HFF-Myc (cell line): ENCODE measurements at regions not wholly inside any gene's neighbourhood (a gene's known extent, or its start where the extent isn't known, plus 50 kb on each side); places are given as distances from the start of the nearest gene placed in this dataset.

ENCODE experiments used
- DNase-seq: peaks from one replicate; pipeline ENCODE4 v3.0.0-alpha.2; 2011; ENCODE audit warnings: low read depth; ENCODE audit errors: extremely low read depth
- H3K4me3 ChIP-seq: replicated peaks from 2 replicates; pipeline ENCODE4 v1.5.1; 2011; ENCODE audit warnings: low read depth, mild to moderate bottlenecking, control low read depth, low read length
- TF ChIP-seq, protein P1 (sequence below): IDR thresholded peaks from 2 replicates; pipeline ENCODE4 v1.5.1; 2012; ENCODE audit warnings: mild to moderate bottlenecking, low read depth, low read length, control low read depth; ENCODE audit errors: missing control alignments

DNA sequence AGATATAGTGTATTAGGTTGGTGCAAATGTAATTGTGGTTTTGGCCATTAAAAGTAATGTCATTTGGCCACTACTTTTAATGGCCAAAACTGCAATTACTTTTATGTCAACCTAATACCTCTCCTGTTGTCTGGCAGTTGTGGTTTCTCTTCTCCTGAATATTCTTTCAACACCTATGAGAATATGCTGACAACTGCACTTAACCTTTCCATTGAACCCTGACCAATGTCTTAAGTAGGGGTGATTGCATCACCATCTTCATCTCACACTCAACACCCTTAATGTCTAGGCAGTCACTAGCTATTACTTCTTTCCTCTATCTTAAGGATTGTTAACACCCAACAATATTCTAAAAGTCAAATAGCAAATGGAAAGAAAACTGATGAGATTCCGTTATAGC lies 200.5 kb upstream of the HSF2 start:
- DNase-seq = no peak
- TF ChIP-seq, protein P1, sequence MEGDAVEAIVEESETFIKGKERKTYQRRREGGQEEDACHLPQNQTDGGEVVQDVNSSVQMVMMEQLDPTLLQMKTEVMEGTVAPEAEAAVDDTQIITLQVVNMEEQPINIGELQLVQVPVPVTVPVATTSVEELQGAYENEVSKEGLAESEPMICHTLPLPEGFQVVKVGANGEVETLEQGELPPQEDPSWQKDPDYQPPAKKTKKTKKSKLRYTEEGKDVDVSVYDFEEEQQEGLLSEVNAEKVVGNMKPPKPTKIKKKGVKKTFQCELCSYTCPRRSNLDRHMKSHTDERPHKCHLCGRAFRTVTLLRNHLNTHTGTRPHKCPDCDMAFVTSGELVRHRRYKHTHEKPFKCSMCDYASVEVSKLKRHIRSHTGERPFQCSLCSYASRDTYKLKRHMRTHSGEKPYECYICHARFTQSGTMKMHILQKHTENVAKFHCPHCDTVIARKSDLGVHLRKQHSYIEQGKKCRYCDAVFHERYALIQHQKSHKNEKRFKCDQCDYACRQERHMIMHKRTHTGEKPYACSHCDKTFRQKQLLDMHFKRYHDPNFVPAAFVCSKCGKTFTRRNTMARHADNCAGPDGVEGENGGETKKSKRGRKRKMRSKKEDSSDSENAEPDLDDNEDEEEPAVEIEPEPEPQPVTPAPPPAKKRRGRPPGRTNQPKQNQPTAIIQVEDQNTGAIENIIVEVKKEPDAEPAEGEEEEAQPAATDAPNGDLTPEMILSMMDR = no peak

DNA sequence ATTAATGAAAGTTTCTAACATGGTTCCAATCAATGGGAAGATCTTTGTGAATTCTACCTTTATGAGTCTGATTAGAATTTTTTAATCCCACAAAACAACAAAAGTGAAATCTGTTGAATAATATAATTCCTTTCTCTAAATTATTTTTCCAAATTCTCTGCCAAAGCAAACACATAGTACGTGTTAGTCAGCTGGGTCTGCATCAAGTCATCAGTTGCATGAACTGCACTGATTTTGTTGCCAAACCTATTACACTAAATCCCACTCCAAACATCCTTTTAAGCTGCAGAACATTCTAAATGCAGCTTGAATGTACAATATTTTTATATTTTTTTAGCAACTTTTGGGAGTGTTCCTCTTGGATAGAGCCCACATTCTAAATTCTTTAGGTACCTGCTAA lies 199.0 kb upstream of the HSF2 start:
- H3K4me3 ChIP-seq = no peak overlapping the region
- TF ChIP-seq, protein P1 = no peak
- DNase-seq = no peak

More for the DNA sequence above, 200.5 kb upstream of the HSF2 start:
- H3K4me3 ChIP-seq = no peak overlapping the region

DNA sequence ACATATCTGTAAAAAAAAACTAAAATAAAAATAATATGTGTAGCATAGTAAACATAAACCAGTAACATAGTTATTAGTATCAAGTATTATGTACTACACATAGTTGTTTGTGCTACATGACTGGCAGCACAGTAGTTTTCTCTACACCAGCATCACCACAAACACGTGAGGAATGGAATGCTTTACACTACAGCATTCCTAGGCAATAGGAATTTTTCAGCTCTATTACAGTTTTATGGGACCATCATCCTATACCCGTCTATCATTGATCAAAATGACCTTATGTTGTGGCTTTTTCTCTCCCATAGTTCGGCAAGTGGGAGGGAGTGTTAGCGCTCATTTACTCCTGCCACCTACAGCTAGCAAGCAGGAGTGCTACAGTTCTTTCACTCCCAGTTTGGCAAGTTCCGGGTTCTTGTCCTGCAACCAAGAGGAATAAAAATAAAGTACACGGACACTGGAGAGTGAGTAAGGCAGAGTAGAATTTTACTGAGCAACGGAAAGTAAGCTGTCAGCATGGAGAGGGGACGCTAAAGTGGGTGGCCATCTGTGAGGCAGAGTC lies 196.8 kb upstream of the HSF2 start:
- TF ChIP-seq, protein P1 = no peak
- no peak overlapping the region for H3K4me3 ChIP-seq
- no peak for DNase-seq

DNA sequence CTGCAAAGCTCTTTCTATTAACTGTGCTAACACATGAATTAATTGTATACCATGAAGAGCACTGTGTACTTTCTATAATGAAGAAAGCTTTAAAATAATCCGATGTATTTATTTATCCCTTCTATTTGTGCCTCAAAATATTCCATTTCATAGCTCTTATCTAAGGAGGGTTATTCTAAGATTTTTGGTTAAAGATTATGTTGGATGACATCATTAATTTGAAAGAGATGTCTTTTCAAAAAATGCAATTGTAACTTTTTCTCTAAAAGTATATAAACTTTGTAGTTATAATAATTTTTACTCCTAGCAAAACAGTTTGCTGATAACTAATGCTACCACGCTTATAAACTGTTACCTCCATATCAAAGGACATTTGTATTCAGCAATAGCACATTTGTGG lies 192.4 kb upstream of the HSF2 start:
- TF ChIP-seq, protein P1 = no peak
- H3K4me3 ChIP-seq = no peak overlapping the region
- no peak for DNase-seq

DNA sequence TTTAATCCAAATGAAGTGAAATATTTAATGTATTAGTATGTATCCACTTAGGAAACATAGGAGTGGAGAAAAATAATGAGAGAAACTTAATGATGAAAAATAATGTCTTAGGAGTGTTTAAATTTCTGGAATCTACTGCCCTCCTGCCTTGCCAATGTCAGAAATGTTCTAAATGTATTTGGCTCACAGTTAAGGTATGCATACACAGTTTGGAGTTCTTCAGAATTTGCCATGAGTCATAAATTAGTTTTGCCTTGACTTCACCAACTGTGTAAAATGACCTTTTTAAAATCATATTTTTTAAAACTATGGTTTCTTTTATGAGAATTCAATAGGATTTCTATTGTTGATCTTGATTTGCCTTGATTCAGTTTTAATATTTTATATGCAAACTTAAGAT lies 191.7 kb upstream of the HSF2 start:
- no peak for DNase-seq
- H3K4me3 ChIP-seq = no peak overlapping the region
- TF ChIP-seq, protein P1 = no peak

DNA sequence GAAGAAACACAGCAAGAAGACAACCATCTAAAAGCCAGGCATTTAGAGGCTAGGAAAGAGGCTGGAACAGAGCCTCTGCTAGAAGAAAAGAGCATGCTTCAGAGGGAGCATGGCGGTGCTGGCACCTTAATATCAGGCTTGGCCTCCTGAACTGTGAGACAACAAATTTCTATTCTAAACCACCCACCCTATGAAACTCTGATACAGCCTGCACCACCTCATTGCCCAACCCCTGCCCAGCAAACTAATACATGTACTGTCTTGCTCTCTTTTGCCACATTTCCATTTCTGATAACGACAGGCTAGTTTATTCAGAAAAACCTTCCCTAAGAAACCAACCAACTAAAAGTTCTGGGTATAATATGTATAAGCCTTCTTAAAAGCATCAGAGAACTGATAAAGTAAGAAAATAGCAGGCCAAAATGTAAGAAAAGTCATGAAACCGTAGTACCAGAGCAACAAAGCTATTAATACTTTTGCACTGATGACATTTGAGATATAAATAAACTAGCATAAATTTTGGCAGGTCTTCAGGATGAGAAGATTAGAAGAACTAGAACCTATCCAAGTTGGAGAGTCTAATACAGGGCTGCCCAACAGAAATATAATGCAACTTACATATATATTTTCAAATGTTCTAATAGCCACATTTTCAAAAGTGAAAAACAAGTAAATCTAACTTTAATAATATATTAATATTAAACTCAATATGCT lies 184.7 kb upstream of the HSF2 start:
- DNase-seq = no peak
- TF ChIP-seq, protein P1 = no peak
- H3K4me3 ChIP-seq = no peak overlapping the region

DNA sequence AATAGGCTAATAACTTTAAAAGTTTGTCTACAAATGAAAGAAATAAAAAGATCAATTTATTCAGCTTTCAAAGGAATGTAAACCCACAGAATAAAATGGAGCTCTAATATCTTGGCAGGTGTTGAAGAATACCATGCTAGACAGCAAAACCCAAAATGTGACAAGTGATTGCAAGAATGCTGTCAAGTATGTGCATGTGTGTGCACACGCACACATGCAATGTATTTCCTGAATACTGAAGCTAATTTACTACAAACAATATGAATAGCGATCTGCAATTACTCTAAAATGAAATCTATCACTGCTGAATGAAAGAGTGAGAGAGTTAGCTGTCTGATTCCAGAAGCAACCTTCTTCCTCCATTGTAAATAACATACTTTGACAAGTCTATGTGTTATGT lies 179.2 kb upstream of the HSF2 start:
- no peak overlapping the region for H3K4me3 ChIP-seq
- TF ChIP-seq, protein P1 = no peak
- DNase-seq = no peak
